Naive thymus-derived CD4-positive, alpha-beta T cell (primary cell): ENCODE measurements at regions not wholly inside any gene's neighbourhood (a gene's known extent, or its start where the extent isn't known, plus 50 kb on each side); places are given as distances from the start of the nearest gene placed in this dataset.

ENCODE experiments used
- ATAC-seq: fragments of 150-1000 bp; cut with Tn5 transposase; 2 replicates; pipeline ENCODE4 v1.10.0; 2021; ENCODE audit warnings: mild to moderate bottlenecking, moderate library complexity
- CTCF ChIA-PET: fragments of 350-600 bp; sonication (Branson Sonifier 250); formaldehyde crosslinking; loops from one replicate; lab custom pipeline; 2021; ENCODE audit warnings: antibody characterized with exemption; lab: Charles Lee
- POLR2A ChIA-PET: fragments of 350-600 bp; sonication (Branson Sonifier 250); formaldehyde crosslinking; loops from one replicate; lab custom pipeline; 2021; ENCODE audit warnings: antibody characterized with exemption, inconsistent platforms; lab: Charles Lee
- DNase-seq, 9 donors: peaks; one replicate each; pipeline versions ENCODE4 v3.0.0 to v3.0.0-alpha.2; 2020 to 2022; ENCODE audit warnings: mixed read lengths in 1 of 9
- H3K27ac ChIP-seq: one replicate; pipeline ENCODE4 v1.7.0; 2013; ENCODE audit warnings: mild to moderate bottlenecking, low read depth, low read length, moderate library complexity
- H3K27me3 ChIP-seq, 2 donors: one replicate each; pipeline ENCODE4 v1.7.0; 2013; ENCODE audit warnings: low read length in 2 of 2, mild to moderate bottlenecking in 2 of 2, moderate library complexity in 2 of 2; ENCODE audit not compliant: control insufficient read depth in 2 of 2, insufficient read depth in 2 of 2
- H3K36me3 ChIP-seq, 3 experiments: 1 replicate in 2 of 3; 2 replicates in 1 of 3; pipeline ENCODE4 v1.7.0; 2013; ENCODE audit warnings: low read length in 3 of 3, mild to moderate bottlenecking in 3 of 3, moderate library complexity in 1 of 3; ENCODE audit not compliant: insufficient read depth in 3 of 3, control insufficient read depth in 2 of 3
- H3K4me1 ChIP-seq, 2 donors: one replicate each; pipeline ENCODE4 v1.7.0; 2013; ENCODE audit warnings: low read length in 2 of 2, mild to moderate bottlenecking in 2 of 2, moderate library complexity in 1 of 2; ENCODE audit not compliant: control insufficient read depth in 2 of 2, insufficient read depth in 2 of 2
- H3K4me3 ChIP-seq: 2 replicates; pipeline ENCODE4 v1.7.0; 2013; ENCODE audit warnings: mild to moderate bottlenecking, low read length
- H3K9me3 ChIP-seq, 3 experiments: 1 replicate in 2 of 3; 2 replicates in 1 of 3; pipeline ENCODE4 v1.7.0; 2013; ENCODE audit warnings: low read length in 3 of 3; ENCODE audit not compliant: control insufficient read depth in 2 of 3
- H3K27ac Mint-ChIP-seq, 9 donors: one replicate each; pipeline ENCODE4 v1.8.0; 2020 to 2022; ENCODE audit warnings: mixed read lengths in 9 of 9, mild to moderate bottlenecking in 8 of 9, moderate library complexity in 5 of 9, inconsistent platforms in 2 of 9
- H3K27me3 Mint-ChIP-seq, 5 donors: one replicate each; pipeline ENCODE4 v1.8.0; 2021 to 2022; ENCODE audit warnings: mixed read lengths in 5 of 5, mild to moderate bottlenecking in 1 of 5
- H3K36me3 Mint-ChIP-seq, 5 donors: one replicate each; pipeline ENCODE4 v1.8.0; 2020 to 2022; ENCODE audit warnings: mixed read lengths in 5 of 5, mild to moderate bottlenecking in 3 of 5, inconsistent platforms in 1 of 5
- H3K4me1 Mint-ChIP-seq, 7 donors: one replicate each; pipeline ENCODE4 v1.8.0; 2020 to 2022; ENCODE audit warnings: mixed read lengths in 7 of 7, mild to moderate bottlenecking in 3 of 7, inconsistent platforms in 1 of 7
- H3K4me3 Mint-ChIP-seq, 10 donors: one replicate each; pipeline ENCODE4 v1.8.0; 2020 to 2022; ENCODE audit warnings: mild to moderate bottlenecking in 10 of 10, mixed read lengths in 10 of 10, moderate library complexity in 6 of 10, inconsistent platforms in 2 of 10
- H3K9me3 Mint-ChIP-seq, 11 donors: one replicate each; pipeline ENCODE4 v1.8.0; 2020 to 2022; ENCODE audit warnings: mixed read lengths in 11 of 11, mild to moderate bottlenecking in 4 of 11, inconsistent platforms in 1 of 11, moderate library complexity in 1 of 11
- intact Hi-C, 2 donors: fragments of 100-400 bp; cut with micrococcal nuclease; formaldehyde crosslinking; loops; one replicate each; pipeline ENCODE4 v1.15.1; 2023

DNA sequence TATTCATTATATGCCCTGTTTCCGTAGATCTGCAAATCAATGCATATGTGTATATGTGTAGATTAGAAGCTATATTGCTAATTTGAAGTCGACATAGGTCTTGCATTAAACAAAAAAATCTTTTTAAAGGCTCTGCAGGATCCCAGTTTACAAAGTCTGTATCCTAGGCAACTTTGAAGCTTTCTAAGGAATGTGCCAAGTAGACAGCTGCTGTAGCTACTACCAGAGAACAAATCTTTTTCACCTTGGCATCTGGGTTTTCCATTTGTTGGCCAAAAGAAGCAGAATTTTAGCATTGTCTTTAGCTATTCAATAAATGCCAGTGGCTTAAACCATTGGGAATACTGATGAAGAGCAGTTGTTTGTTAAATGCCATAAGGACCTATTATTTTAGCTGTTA is 88.0 kb downstream of the NAA11 start:
- peaks cover 0 to 5% (median 0%) of the 10 kb centered on the region in 5 donors for H3K27me3 Mint-ChIP-seq
- no peak overlapping the region for H3K27ac ChIP-seq
- no peaks in the 10 kb centered on the region for H3K4me1 Mint-ChIP-seq
- H3K4me3 Mint-ChIP-seq = no peak overlapping the region
- CTCF ChIA-PET = no interaction called here
- H3K27me3 ChIP-seq = no peaks in the 10 kb centered on the region
- H3K9me3 Mint-ChIP-seq = peaks cover 0 to 3% (median 0%) of the 10 kb centered on the region in 11 donors
- H3K9me3 ChIP-seq = no peaks in the 10 kb centered on the region
- ATAC-seq (no peak), DNase-seq (no peak)
- intact Hi-C loops = no loop called here
- no peaks in the 10 kb centered on the region for H3K4me1 ChIP-seq
- H3K4me3 ChIP-seq = no peak overlapping the region
- no peaks in the 10 kb centered on the region for H3K36me3 Mint-ChIP-seq
- no peaks in the 10 kb centered on the region for H3K36me3 ChIP-seq
- POLR2A ChIA-PET = no interaction called here
- H3K27ac Mint-ChIP-seq = no peak overlapping the region

GRCh38 chr4:79236785-79237184 is 89.1 kb downstream of the NAA11 start:
- Histone ChIP-seq H3K4me1 (no peaks in the 10 kb centered on the region), H3K36me3 (no peaks in the 10 kb centered on the region), H3K9me3 (no peaks in the 10 kb centered on the region), H3K4me3 (no peak overlapping the region), H3K27ac (no peak overlapping the region), H3K27me3 (no peaks in the 10 kb centered on the region)
- CTCF ChIA-PET = no interaction called here
- H3K4me3 Mint-ChIP-seq = no peak overlapping the region
- H3K27ac Mint-ChIP-seq = no peak overlapping the region
- no peaks in the 10 kb centered on the region for H3K4me1 Mint-ChIP-seq
- intact Hi-C loops = no loop called here
- ATAC-seq (no peak), DNase-seq (no peak)
- POLR2A ChIA-PET = no interaction called here
- H3K9me3 Mint-ChIP-seq = peaks cover 0 to 3% (median 0%) of the 10 kb centered on the region in 11 donors
- H3K36me3 Mint-ChIP-seq = no peaks in the 10 kb centered on the region
- H3K27me3 Mint-ChIP-seq = peaks cover 0 to 5% (median 0%) of the 10 kb centered on the region in 5 donors

DNA sequence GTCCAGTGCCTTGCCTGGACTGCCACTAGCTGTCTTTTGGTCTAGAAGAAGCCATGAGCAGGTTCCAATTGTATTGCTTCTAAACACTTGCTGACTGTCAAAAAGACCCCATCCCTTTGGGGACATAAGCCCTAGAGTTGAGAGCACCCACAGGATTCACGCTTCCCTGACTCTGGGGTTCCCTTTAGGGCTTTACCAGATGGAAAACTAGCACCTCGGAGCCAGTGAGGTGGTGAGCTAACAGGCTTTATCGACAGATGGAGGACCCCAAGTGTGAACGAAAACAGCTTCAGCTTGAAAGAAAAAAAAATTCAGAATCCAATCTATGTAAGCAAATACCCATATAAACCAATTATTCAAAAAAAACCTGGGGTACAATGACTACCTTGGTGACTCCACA is 90.8 kb downstream of the NAA11 start:
- intact Hi-C loops = no loop called here
- H3K36me3 ChIP-seq = no peaks in the 10 kb centered on the region
- Mint-ChIP-seq H3K9me3 (peaks cover 0 to 3% (median 0%) of the 10 kb centered on the region in 11 donors), H3K36me3 (no peaks in the 10 kb centered on the region), H3K4me3 (no peak overlapping the region), H3K4me1 (no peaks in the 10 kb centered on the region), H3K27me3 (peaks cover 0 to 5% (median 0%) of the 10 kb centered on the region in 5 donors), H3K27ac (no peak overlapping the region)
- no peak for DNase-seq
- no peak overlapping the region for H3K27ac ChIP-seq
- ATAC-seq = no peak
- no peaks in the 10 kb centered on the region for H3K4me1 ChIP-seq
- ChIA-PET CTCF (no interaction called here), POLR2A (no interaction called here)
- no peaks in the 10 kb centered on the region for H3K27me3 ChIP-seq
- no peak overlapping the region for H3K4me3 ChIP-seq
- no peaks in the 10 kb centered on the region for H3K9me3 ChIP-seq

DNA sequence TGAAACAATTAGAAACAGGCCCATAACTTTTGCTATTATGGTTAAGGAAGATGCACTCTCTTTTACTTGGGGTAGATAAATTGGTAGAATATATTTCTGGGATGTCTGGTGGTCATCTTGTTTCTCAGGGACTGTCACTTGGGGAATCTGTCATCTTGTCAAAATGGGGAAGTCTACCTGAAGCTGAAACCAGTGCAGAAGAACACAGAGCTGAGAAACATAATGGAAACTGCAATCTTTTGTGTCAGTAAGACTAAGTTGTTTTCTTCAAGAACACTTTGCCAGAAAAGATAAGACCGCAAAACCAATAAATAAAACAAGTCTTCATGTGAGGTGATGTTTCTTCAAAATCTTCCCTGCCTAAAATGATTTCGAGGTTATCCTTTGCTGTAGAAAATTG is 92.0 kb downstream of the NAA11 start:
- POLR2A ChIA-PET = no interaction called here
- Histone ChIP-seq H3K27me3 (no peaks in the 10 kb centered on the region), H3K4me1 (no peaks in the 10 kb centered on the region), H3K36me3 (no peaks in the 10 kb centered on the region), H3K9me3 (no peaks in the 10 kb centered on the region), H3K27ac (no peak overlapping the region), H3K4me3 (no peak overlapping the region)
- Mint-ChIP-seq H3K9me3 (no peaks in the 10 kb centered on the region), H3K27me3 (peaks cover 0 to 4% (median 0%) of the 10 kb centered on the region in 5 donors), H3K4me3 (no peak overlapping the region), H3K27ac (no peak overlapping the region), H3K36me3 (no peaks in the 10 kb centered on the region), H3K4me1 (no peaks in the 10 kb centered on the region)
- DNase-seq (no peak), ATAC-seq (no peak)
- intact Hi-C loops = no loop called here
- CTCF ChIA-PET = no interaction called here

GRCh38 chr4:79232540-79232939 is 93.3 kb downstream of the NAA11 start:
- Histone ChIP-seq H3K36me3 (no peaks in the 10 kb centered on the region), H3K4me3 (no peak overlapping the region), H3K27ac (no peak overlapping the region), H3K27me3 (no peaks in the 10 kb centered on the region), H3K4me1 (no peaks in the 10 kb centered on the region), H3K9me3 (no peaks in the 10 kb centered on the region)
- peaks cover 0 to 4% (median 0%) of the 10 kb centered on the region in 11 donors for H3K9me3 Mint-ChIP-seq
- intact Hi-C loops = no loop called here
- no peak for ATAC-seq
- no peaks in the 10 kb centered on the region for H3K36me3 Mint-ChIP-seq
- peaks cover 0 to 4% (median 0%) of the 10 kb centered on the region in 5 donors for H3K27me3 Mint-ChIP-seq
- CTCF ChIA-PET = no interaction called here
- no peak overlapping the region for H3K27ac Mint-ChIP-seq
- POLR2A ChIA-PET = no interaction called here
- H3K4me1 Mint-ChIP-seq = no peaks in the 10 kb centered on the region
- DNase-seq = no peak
- H3K4me3 Mint-ChIP-seq = no peak overlapping the region

GRCh38 chr4:79227860-79228259 is 98.0 kb downstream of the NAA11 start:
- H3K27ac Mint-ChIP-seq = no peak overlapping the region
- H3K36me3 Mint-ChIP-seq = peaks cover 0 to 4% (median 0%) of the 10 kb centered on the region in 5 donors
- no peaks in the 10 kb centered on the region for H3K4me1 Mint-ChIP-seq

DNA sequence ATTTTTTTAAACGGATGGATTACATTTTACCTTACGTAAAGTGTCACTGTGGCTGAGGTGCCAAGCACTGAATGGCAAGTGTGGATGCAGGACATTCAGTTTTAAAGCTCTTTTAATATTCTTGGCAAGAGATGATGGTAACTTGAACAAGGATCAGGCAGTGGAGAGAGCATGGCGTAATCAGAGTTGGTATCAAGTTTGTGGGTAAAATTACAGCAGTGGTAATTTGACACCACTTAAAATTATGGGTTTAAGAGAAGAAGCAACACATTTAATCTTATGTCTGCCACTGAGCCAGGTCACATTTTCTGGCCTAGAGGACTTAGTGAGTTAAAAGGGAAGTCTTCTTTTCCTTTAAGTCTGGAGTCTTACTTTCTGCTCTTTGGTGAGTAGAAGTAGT is 100.5 kb downstream of the NAA11 start:
- intact Hi-C loops = no loop called here
- Histone ChIP-seq H3K36me3 (no peaks in the 10 kb centered on the region), H3K4me1 (no peaks in the 10 kb centered on the region), H3K4me3 (no peak overlapping the region), H3K9me3 (no peaks in the 10 kb centered on the region), H3K27ac (no peak overlapping the region), H3K27me3 (no peaks in the 10 kb centered on the region)
- no peak overlapping the region for H3K4me3 Mint-ChIP-seq
- H3K27me3 Mint-ChIP-seq = no peaks in the 10 kb centered on the region
- POLR2A ChIA-PET = no interaction called here
- no peaks in the 10 kb centered on the region for H3K4me1 Mint-ChIP-seq
- no peak overlapping the region for H3K27ac Mint-ChIP-seq
- CTCF ChIA-PET = no interaction called here
- H3K36me3 Mint-ChIP-seq = peaks cover 0 to 4% (median 0%) of the 10 kb centered on the region in 5 donors
- DNase-seq = no peak
- ATAC-seq = no peak
- peaks cover 0 to 14% (median 2%) of the 10 kb centered on the region in 11 donors for H3K9me3 Mint-ChIP-seq

More at GRCh38 chr4:79227860-79228259, 98.0 kb downstream of the NAA11 start:
- DNase-seq (no peak), ATAC-seq (no peak)
- Histone ChIP-seq H3K36me3 (no peaks in the 10 kb centered on the region), H3K4me3 (no peak overlapping the region), H3K27me3 (no peaks in the 10 kb centered on the region), H3K9me3 (no peaks in the 10 kb centered on the region), H3K27ac (no peak overlapping the region), H3K4me1 (no peaks in the 10 kb centered on the region)
- intact Hi-C loops = no loop called here
- Mint-ChIP-seq H3K9me3 (peaks cover 0 to 14% (median 2%) of the 10 kb centered on the region in 11 donors), H3K27me3 (peaks cover 0 to 4% (median 0%) of the 10 kb centered on the region in 5 donors), H3K4me3 (no peak overlapping the region)
- ChIA-PET CTCF (no interaction called here), POLR2A (no interaction called here)
